PFSK-1 (cell line): ENCODE measurements at regions not wholly inside any gene's neighbourhood (a gene's known extent, or its start where the extent isn't known, plus 50 kb on each side); places are given as distances from the start of the nearest gene placed in this dataset.

Experiments used
- FOXP2 ChIP-seq: optimal IDR thresholded peaks from 2 replicates; pipeline ENCODE3; 2011; ENCODE audit warnings: borderline replicate concordance, control low read depth, inconsistent platforms; ENCODE audit not compliant: insufficient read depth; ENCODE audit errors: extremely low read length, extremely low read depth
- POLR2AphosphoS5 ChIP-seq: IDR thresholded peaks from 2 replicates; pipeline ENCODE4 v1.6.1; 2012; ENCODE audit warnings: low read depth, mild to moderate bottlenecking, control low read depth, low read length, moderate library complexity
- SIN3A ChIP-seq: IDR thresholded peaks from 2 replicates; pipeline ENCODE4 v1.6.1; 2012; ENCODE audit warnings: mild to moderate bottlenecking, low read length, moderate library complexity, borderline replicate concordance; ENCODE audit not compliant: insufficient read depth
- TAF1 ChIP-seq: IDR thresholded peaks from 2 replicates; pipeline ENCODE4 v1.6.1; 2012; ENCODE audit warnings: low read length, control low read depth, borderline replicate concordance; ENCODE audit not compliant: insufficient read depth
- TF ChIP-seq, protein P1 (sequence below), 2 experiments: IDR thresholded peaks; 2 replicates each; pipeline versions ENCODE4 v1.6.1 to v1.8.0; 2011 to 2012; ENCODE audit warnings: low read depth in 2 of 2, low read length in 2 of 2, control low read depth in 1 of 2, inconsistent platforms in 1 of 2, mild to moderate bottlenecking in 1 of 2, moderate library complexity in 1 of 2; ENCODE audit not compliant: insufficient read depth in 1 of 2

DNA sequence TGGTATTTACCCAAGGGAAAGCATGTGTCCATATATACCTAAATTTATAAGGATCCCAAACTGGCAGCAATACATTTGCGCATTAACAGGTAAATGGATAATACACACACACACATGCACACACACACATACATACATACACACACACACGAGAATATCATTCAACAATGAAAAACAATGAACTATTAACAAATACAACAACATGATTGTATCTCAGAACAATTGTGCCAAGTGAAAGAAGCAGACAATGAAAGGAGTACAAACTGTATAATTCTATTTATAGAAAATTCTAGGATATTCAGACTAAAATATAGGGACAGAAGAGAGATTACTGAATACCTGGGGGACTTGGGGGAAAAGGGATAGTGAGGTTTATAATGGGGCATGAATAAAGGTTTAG, 323.0 kb downstream of the KCNJ2 start:
- TF ChIP-seq SIN3A (no peak), FOXP2 (no peak), TAF1 (no peak), POLR2AphosphoS5 (no peak)
- TF ChIP-seq, protein P1, sequence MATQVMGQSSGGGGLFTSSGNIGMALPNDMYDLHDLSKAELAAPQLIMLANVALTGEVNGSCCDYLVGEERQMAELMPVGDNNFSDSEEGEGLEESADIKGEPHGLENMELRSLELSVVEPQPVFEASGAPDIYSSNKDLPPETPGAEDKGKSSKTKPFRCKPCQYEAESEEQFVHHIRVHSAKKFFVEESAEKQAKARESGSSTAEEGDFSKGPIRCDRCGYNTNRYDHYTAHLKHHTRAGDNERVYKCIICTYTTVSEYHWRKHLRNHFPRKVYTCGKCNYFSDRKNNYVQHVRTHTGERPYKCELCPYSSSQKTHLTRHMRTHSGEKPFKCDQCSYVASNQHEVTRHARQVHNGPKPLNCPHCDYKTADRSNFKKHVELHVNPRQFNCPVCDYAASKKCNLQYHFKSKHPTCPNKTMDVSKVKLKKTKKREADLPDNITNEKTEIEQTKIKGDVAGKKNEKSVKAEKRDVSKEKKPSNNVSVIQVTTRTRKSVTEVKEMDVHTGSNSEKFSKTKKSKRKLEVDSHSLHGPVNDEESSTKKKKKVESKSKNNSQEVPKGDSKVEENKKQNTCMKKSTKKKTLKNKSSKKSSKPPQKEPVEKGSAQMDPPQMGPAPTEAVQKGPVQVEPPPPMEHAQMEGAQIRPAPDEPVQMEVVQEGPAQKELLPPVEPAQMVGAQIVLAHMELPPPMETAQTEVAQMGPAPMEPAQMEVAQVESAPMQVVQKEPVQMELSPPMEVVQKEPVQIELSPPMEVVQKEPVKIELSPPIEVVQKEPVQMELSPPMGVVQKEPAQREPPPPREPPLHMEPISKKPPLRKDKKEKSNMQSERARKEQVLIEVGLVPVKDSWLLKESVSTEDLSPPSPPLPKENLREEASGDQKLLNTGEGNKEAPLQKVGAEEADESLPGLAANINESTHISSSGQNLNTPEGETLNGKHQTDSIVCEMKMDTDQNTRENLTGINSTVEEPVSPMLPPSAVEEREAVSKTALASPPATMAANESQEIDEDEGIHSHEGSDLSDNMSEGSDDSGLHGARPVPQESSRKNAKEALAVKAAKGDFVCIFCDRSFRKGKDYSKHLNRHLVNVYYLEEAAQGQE (IDR thresholded peaks at IDR 0.05; ENCODE audit: insufficient read depth in 1 of 2, low read depth in 2 of 2, low read length in 2 of 2) = no peak

- no peak for TF ChIP-seq FOXP2
- TF ChIP-seq SIN3A = no peak
- no peak for TF ChIP-seq TAF1
- no peak for TF ChIP-seq POLR2AphosphoS5
- TF ChIP-seq, protein P1 (IDR thresholded peaks at IDR 0.05; ENCODE audit: insufficient read depth in 1 of 2, low read depth in 2 of 2, low read length in 2 of 2) = no peak
Observed at GRCh38 chr17:70493277-70493874, 324.0 kb downstream of the KCNJ2 start.

- TF ChIP-seq FOXP2 (no peak), POLR2AphosphoS5 (no peak), SIN3A (no peak), TAF1 (no peak)
- TF ChIP-seq, protein P1 (IDR thresholded peaks at IDR 0.05; ENCODE audit: insufficient read depth in 1 of 2, low read depth in 2 of 2, low read length in 2 of 2) = no peak
Observed at GRCh38 chr17:70498631-70499030, 329.3 kb downstream of the KCNJ2 start.

DNA sequence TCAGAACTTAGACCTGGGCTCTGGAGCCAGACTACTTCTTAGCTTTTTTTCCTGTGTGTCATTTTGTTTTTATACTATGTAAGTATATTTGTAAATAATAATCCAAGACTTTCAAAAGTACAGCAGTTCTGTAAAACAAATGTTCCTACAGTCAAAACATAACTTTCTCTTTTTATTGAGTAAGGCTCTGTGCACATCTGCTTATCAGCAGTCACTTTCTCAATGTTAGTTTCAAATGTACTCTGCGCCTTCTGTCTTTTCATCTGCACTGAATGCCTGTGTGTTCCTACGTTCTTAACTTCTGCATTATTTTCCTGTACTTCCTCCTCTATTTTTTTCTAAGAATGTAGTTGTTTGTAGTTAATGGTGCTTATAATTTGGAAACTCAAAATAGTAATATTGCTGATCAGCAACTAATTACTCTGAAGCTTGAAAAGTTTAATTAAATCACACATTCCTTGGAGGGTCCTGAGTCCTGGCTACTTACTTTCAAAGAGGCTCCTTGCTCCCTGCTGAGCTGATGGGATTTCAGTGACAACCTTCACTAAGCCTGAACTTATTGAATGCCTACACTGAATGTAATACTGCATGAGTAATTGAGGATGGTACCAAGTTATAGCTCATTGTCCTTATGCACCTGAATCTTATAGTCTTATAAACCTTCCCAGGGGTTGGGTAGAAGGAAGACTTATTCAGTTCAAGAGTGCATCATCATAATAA, 329.9 kb downstream of the KCNJ2 start:
- TF ChIP-seq TAF1 (no peak), POLR2AphosphoS5 (no peak), FOXP2 (no peak), SIN3A (no peak)
- TF ChIP-seq, protein P1 (IDR thresholded peaks at IDR 0.05; ENCODE audit: insufficient read depth in 1 of 2, low read depth in 2 of 2, low read length in 2 of 2) = no peak
